ENCODE measurements at regions not wholly inside any gene's neighbourhood (a gene's known extent, or its start where the extent isn't known, plus 50 kb on each side); places are given as distances from the start of the nearest gene placed in this dataset. TPM values are rescaled to one million over a fixed set of nuclear protein-coding genes. Genes with fewer than 3 reads are reported as not detected.

GRCh38 chr10:120400601-120401000 is 56.4 kb upstream of the PLPP4 start:
- no peaks in the 10 kb centered on the region for H3K27me3 ChIP-seq
- no peaks in the 10 kb centered on the region for H3K4me1 ChIP-seq (ENCODE audit: insufficient read depth)
- no peaks in the 10 kb centered on the region for H3K9me3 ChIP-seq
- H3K27ac ChIP-seq, result no peak overlapping the region
- intact Hi-C loops (cut with DNase I), result no loop called here
- no peak for TF ChIP-seq EP300 (IDR thresholded peaks at IDR 0.05)
- TF ChIP-seq CTCF (IDR thresholded peaks at IDR 0.05), result no peak
- H3K4me3 ChIP-seq, result no peak overlapping the region
- no peaks in the 10 kb centered on the region for H3K36me3 ChIP-seq
- no peak for DNase-seq
- WGBS, 3 donors, result 78 to 94% (median 80%) methylated on average over 1 of the region's 1 CpG

- Histone ChIP-seq H3K27me3 (no peaks in the 10 kb centered on the region), H3K27ac (no peak overlapping the region), H3K4me3 (no peak overlapping the region), H3K9me3 (no peaks in the 10 kb centered on the region), H3K4me1 (ENCODE audit: insufficient read depth) (no peaks in the 10 kb centered on the region), H3K36me3 (no peaks in the 10 kb centered on the region)
- intact Hi-C loops (cut with DNase I), result no loop called here
- no peak for DNase-seq
- no peak for TF ChIP-seq CTCF (IDR thresholded peaks at IDR 0.05)
- TF ChIP-seq EP300 (IDR thresholded peaks at IDR 0.05), result no peak
- no peak for TF ChIP-seq POLR2A (IDR thresholded peaks at IDR 0.05)
- WGBS, 3 donors, result 64 to 96% (median 65%) methylated on average over 1 of the region's 1 CpG
Observed at GRCh38 chr10:120402147-120402766, 54.8 kb upstream of the PLPP4 start.

GRCh38 chr10:120403109-120403508 is 53.9 kb upstream of the PLPP4 start:
- DNase-seq, result no peak
- Histone ChIP-seq H3K36me3 (no peaks in the 10 kb centered on the region), H3K9me3 (no peaks in the 10 kb centered on the region), H3K4me1 (ENCODE audit: insufficient read depth) (no peaks in the 10 kb centered on the region), H3K4me3 (no peak overlapping the region), H3K27me3 (no peaks in the 10 kb centered on the region), H3K27ac (no peak overlapping the region)
- intact Hi-C loops (cut with DNase I), result no loop called here
- TF ChIP-seq POLR2A (IDR thresholded peaks at IDR 0.05) (no peak), CTCF (IDR thresholded peaks at IDR 0.05) (no peak), EP300 (IDR thresholded peaks at IDR 0.05) (no peak)
- WGBS, 3 donors, result 83 to 90% (median 83%) methylated on average over 3 of the region's 3 CpGs

GRCh38 chr10:120406376-120406775 is 50.7 kb upstream of the PLPP4 start:
- Histone ChIP-seq H3K27me3 (no peaks in the 10 kb centered on the region), H3K4me1 (ENCODE audit: insufficient read depth) (no peaks in the 10 kb centered on the region), H3K27ac (no peak overlapping the region), H3K4me3 (no peak overlapping the region), H3K9me3 (no peaks in the 10 kb centered on the region), H3K36me3 (no peaks in the 10 kb centered on the region)
- intact Hi-C loops (cut with DNase I), result no loop called here
- no peak for DNase-seq
- TF ChIP-seq CTCF (IDR thresholded peaks at IDR 0.05), result no peak
- 79 to 82% (median 80%) methylated on average over 4 of the region's 4 CpGs for WGBS, 3 donors

Small RNA genes lying in the stretch of these regions (small RNA-seq; reads per million reads assigned to genes)
- gene AL355298.1, result not detected
